NCI-H146 treated with DMSO at 0.1 percent for 48 hours (cell line): ENCODE measurements at regions not wholly inside any gene's neighbourhood (a gene's known extent, or its start where the extent isn't known, plus 50 kb on each side); places are given as distances from the start of the nearest gene placed in this dataset.

Experiments
- DNase-seq: peaks from one replicate; lab custom pipeline; 2025; ENCODE audit not compliant: unreplicated experiment; lab: John Stamatoyannopoulos, UW

- DNase-seq = no peak
Observed at GRCh38 chr12:81819991-81820633, 61.0 kb upstream of the PPFIA2 start.

DNA sequence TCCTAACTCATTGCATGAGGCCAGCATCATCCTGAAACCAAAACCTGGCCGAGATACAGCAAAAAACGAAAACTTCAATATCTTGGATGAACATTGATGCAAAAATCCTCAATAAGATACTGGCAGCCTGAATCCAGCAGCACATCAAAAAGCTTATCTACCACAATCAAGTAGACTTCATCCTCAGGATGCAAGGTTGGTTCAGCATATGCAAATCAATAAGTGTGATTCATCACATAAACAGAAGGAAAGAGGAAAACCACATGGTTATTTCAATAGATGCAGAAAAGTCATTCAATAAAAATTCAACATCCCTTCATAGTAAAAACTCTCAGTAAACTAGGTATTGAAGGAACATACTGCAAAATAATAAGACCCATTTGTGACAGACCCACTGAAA is 56.5 kb upstream of the PPFIA2 start:
- DNase-seq = no peak

GRCh38 chr12:81811778-81812125 is 52.6 kb upstream of the PPFIA2 start:
- DNase-seq = no peak

DNA sequence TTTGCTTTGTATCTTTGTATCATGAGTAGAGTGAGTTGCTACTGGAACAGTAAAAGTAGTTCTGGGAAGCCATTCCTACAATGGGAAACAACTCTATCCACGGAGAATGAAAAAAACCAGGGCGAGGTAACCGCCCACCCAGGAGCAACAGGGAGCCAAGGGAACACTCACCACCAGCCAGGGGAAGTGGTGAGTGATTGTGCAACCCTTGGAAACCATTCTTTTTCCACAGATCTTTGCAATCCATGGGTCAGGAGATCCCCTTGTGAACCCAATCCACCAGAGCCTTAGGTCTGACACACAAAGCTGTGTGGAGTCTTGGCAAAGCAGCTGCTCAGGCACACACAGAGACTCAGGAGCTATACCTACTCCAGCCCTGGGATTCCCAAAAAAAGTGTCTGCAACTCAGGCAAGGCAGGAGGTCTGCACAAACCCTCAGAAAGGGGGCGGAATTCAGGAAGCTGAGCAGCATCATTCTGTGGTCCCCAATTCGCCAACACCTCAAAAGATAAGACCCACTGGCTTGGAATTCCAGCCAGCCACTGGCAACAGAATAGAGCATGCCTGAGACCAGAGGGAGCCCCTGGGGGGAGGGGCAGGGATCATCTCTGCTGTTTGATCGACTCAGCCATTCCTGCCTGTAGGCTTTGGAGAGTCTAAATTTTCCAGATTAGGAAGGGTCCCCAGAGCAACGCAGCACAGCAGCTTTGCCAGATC is 52.1 kb upstream of the PPFIA2 start:
- no peak for DNase-seq

- DNase-seq = no peak
Observed at GRCh38 chr12:81809829-81810595, 50.9 kb upstream of the PPFIA2 start.

GRCh38 chr12:81809113-81809777 is 50.1 kb upstream of the PPFIA2 start:
- no peak for DNase-seq
